ENCODE measurements at regions not wholly inside any gene's neighbourhood (a gene's known extent, or its start where the extent isn't known, plus 50 kb on each side); places are given as distances from the start of the nearest gene placed in this dataset.

DNA sequence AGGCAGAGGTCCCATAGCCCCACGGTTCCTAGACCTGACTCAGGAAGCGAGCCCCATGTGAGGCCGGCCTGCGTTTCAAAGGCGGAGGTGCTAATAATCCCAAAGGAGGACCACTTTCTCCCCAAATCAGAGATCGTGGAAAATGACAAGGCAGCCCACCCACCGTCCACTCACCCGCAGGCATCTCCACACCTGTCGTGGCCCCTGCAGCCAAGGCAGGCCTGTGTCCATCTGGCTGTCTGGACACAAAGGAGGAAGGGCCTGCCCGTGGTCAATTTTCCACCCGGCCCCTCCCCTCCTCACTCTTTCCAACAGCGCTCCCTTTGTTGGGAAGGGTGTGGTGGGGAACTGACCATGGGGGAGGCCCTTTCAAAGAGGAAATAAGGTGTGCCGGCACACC is 125.3 kb upstream of the TMEM132D start:
- no peak overlapping the region for H3K4me3 ChIP-seq (replicated peaks; ENCODE audit: low read depth, low read length)
- DNase-seq (ENCODE audit: extremely low read depth, low read depth), result no peak
- TF ChIP-seq CTCF (IDR thresholded peaks at IDR 0.05; ENCODE audit: low read depth, low read length, missing control alignments), result no peak

DNA sequence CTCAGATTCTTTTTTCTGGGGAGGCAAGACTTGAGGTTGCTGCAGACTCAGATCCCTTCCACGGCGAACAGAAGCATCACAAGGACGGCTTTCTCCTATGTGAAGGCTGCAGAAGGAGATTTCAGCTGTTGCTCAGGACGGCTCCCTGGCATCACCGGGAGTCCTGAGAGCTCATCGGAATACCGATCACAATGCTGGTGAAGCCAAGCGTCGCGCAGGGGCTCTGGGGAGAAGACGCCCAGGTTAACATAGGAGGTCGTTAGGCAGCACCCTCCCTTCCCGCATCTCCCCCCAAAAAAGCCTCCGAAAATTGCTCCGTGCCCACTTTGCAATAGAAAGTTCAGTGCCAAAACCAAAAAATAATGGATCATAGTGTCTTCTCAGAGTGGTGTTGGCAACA is 127.2 kb upstream of the TMEM132D start:
- TF ChIP-seq CTCF (IDR thresholded peaks at IDR 0.05; ENCODE audit: low read depth, low read length, missing control alignments), result no peak
- DNase-seq (ENCODE audit: extremely low read depth, low read depth), result no peak
- no peak overlapping the region for H3K4me3 ChIP-seq (replicated peaks; ENCODE audit: low read depth, low read length)

GRCh38 chr12:130031571-130032189 is 127.9 kb upstream of the TMEM132D start:
- DNase-seq (ENCODE audit: extremely low read depth, low read depth), result no peak
- H3K4me3 ChIP-seq (replicated peaks; ENCODE audit: low read depth, low read length), result no peak overlapping the region
- TF ChIP-seq CTCF (IDR thresholded peaks at IDR 0.05; ENCODE audit: low read depth, low read length, missing control alignments), result peak; percentile 81

DNA sequence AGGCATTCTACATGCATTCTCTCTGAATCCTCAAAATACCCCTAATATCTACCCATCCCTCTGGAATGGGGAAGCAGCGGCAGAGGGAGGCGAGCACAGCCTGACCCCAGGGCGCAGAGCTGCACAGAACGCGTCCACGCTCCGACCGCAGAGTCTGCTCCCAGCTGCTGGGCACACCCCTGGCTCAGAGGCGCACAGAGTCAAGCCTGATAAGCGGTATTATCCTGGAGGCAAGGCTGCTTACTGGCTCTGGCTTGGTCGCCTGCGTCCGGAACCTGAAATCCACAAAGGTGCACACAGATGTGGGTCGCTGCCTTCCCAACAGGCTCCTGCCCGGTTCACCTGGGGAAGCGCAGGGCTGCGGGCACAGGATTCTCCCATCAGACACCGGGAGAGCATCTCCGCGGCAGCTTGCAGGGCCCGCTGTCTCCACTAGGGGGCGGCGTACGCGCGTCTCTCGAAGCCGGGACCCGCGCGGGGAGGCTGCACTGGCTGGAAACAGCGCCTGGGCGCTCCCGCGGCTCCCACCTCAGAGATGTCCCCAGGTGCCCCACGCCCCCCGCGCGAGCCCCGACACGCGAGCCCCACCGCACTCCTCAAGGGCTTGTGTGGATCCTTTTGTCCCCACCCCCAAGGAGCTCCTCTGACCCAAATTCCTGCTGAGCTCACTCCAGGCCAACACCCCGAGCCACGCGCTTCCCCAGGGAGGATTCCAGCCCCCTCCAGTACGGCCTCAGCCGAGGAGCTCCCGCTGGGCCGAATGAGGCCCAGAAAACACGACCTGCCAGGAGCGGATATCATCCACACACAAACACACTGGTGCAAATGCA is 120.1 kb upstream of the FZD10 start:
- TF ChIP-seq CTCF (IDR thresholded peaks at IDR 0.05; ENCODE audit: low read depth, low read length, missing control alignments), result peak; percentile 42
- DNase-seq (ENCODE audit: extremely low read depth, low read depth), result no peak
- H3K4me3 ChIP-seq (replicated peaks; ENCODE audit: low read depth, low read length), result no peak overlapping the region

DNA sequence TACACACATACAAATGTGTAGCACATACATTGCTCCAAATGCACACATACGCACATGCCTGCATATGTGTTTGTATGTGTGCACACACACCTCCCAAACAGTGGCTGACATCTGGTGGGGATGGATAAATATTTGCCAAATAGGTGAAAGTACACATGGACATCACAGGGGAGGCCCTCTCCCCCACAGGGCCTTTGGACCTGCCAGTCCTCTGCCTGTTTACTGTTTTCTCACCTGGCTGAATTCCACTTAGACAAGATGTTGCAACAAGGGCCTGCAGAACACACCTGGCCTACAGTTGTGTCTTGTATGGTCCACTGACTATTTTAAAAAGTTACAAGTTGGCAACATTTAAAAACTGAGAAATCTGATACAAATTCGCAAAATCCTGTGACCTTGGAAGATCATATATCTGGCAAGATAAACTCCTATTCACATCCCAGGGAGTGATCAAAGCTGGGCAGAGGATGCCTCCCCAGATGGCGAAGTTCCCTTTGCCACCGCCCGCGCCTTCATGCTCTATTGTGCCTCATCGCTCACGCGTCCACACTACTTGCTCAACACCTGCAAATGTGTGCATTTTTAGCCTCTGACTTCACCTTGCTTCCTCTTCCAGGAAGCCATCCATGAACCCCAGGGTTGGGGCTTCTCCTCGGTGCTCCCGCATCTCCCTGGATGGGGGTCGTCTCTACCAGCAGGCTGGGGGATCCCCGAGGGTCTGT is 118.4 kb upstream of the FZD10 start:
- DNase-seq (ENCODE audit: extremely low read depth, low read depth), result no peak
- no peak for TF ChIP-seq CTCF (IDR thresholded peaks at IDR 0.05; ENCODE audit: low read depth, low read length, missing control alignments)
- no peak overlapping the region for H3K4me3 ChIP-seq (replicated peaks; ENCODE audit: low read depth, low read length)

DNA sequence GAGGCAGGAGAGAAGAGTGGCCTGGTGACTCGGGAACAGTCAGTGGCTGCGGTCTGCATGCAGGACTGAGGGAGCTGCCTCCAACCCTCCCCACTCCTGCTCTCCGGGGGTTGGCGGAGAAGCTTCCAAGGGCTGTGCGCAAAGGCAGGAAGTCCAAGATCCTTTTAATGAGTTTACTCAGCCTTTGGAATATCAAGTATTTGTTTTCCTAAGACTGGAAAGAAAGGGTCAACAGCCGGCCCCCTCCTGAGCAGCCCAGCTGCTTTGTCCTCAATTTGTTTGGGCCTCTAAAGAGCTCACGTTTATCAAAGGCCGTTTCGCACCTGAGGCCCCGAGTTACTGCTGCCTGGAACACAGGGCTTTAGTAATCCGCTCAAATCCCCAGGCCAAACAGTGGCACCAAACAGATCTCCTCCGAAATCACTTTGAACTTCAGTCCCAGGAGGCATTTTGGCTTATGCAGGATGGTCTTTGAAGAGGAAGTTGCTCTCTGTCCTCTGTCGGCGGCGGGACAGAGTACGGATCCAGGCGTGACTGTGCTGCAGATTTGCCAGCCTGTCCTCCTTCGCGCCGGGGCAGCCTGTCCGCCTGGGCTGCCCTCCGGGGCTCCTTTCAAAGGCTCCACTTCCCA is 117.2 kb upstream of the FZD10 start:
- DNase-seq (ENCODE audit: extremely low read depth, low read depth), result no peak
- no peak overlapping the region for H3K4me3 ChIP-seq (replicated peaks; ENCODE audit: low read depth, low read length)
- no peak for TF ChIP-seq CTCF (IDR thresholded peaks at IDR 0.05; ENCODE audit: low read depth, low read length, missing control alignments)

Measured in HFF-Myc (cell line).